ENCODE measurements at regions not wholly inside any gene's neighbourhood (a gene's known extent, or its start where the extent isn't known, plus 50 kb on each side); places are given as distances from the start of the nearest gene placed in this dataset.

DNA sequence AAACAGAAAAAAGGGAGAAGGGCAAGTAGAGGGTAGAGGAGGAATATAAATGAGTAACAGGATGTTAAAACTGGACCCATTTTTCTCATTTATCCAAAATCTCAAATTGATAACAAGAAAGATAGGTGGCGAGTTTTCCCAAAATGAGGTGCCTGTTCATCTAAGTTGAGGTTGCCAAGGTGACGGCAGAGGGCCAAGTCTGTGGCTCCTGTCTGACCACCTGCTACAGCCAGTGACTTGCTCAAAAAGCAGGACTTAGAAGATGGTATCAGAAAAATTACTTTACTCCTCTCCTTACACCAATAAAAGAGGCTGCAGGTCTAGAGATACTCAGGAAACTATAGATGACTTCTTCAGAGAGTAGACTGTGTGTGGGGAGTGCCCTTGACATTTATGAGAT is 137.6 kb upstream of the ZNF385D start:
- TF ChIP-seq, protein P1, sequence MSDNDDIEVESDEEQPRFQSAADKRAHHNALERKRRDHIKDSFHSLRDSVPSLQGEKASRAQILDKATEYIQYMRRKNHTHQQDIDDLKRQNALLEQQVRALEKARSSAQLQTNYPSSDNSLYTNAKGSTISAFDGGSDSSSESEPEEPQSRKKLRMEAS (IDR thresholded peaks at IDR 0.05; ENCODE audit: insufficient read depth, insufficient read length) = no peak
- TF ChIP-seq, protein P2, sequence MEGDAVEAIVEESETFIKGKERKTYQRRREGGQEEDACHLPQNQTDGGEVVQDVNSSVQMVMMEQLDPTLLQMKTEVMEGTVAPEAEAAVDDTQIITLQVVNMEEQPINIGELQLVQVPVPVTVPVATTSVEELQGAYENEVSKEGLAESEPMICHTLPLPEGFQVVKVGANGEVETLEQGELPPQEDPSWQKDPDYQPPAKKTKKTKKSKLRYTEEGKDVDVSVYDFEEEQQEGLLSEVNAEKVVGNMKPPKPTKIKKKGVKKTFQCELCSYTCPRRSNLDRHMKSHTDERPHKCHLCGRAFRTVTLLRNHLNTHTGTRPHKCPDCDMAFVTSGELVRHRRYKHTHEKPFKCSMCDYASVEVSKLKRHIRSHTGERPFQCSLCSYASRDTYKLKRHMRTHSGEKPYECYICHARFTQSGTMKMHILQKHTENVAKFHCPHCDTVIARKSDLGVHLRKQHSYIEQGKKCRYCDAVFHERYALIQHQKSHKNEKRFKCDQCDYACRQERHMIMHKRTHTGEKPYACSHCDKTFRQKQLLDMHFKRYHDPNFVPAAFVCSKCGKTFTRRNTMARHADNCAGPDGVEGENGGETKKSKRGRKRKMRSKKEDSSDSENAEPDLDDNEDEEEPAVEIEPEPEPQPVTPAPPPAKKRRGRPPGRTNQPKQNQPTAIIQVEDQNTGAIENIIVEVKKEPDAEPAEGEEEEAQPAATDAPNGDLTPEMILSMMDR (IDR thresholded peaks at IDR 0.05; ENCODE audit: extremely low read depth in 1 of 2, insufficient read depth in 1 of 2, low read depth in 1 of 2, low read length in 2 of 2) = no peak

Measured in endothelial cell of umbilical vein (primary cell).